Naive B cell (primary cell): ENCODE measurements at regions not wholly inside any gene's neighbourhood (a gene's known extent, or its start where the extent isn't known, plus 50 kb on each side); places are given as distances from the start of the nearest gene placed in this dataset.

ENCODE experiments used
- ATAC-seq, 2 donors: fragments of 150-1000 bp; cut with Tn5 transposase; 2 replicates each; pipeline ENCODE4 v1.10.0; 2021; ENCODE audit warnings: low read depth in 2 of 2, mild to moderate bottlenecking in 2 of 2, moderate library complexity in 2 of 2
- DNase-seq: peaks from one replicate; pipeline ENCODE4 v3.0.0; 2022
- H3K27ac Mint-ChIP-seq, 6 donors: one replicate each; pipeline ENCODE4 v1.8.0; 2020 to 2022; ENCODE audit warnings: mild to moderate bottlenecking in 6 of 6, mixed read lengths in 6 of 6, moderate library complexity in 5 of 6, inconsistent platforms in 2 of 6
- H3K27me3 Mint-ChIP-seq, 3 donors: one replicate each; pipeline ENCODE4 v1.8.0; 2021 to 2022; ENCODE audit warnings: mixed read lengths in 3 of 3, mild to moderate bottlenecking in 1 of 3
- H3K36me3 Mint-ChIP-seq, 2 donors: one replicate each; pipeline ENCODE4 v1.8.0; 2020 to 2022; ENCODE audit warnings: mixed read lengths in 2 of 2, inconsistent platforms in 1 of 2, mild to moderate bottlenecking in 1 of 2
- H3K4me1 Mint-ChIP-seq, 3 donors: one replicate each; pipeline ENCODE4 v1.8.0; 2020 to 2022; ENCODE audit warnings: mixed read lengths in 3 of 3, inconsistent platforms in 1 of 3, mild to moderate bottlenecking in 1 of 3, moderate library complexity in 1 of 3
- H3K4me3 Mint-ChIP-seq, 8 donors: one replicate each; pipeline ENCODE4 v1.8.0; 2020 to 2022; ENCODE audit warnings: mild to moderate bottlenecking in 8 of 8, mixed read lengths in 8 of 8, moderate library complexity in 8 of 8, inconsistent platforms in 2 of 8
- H3K9me3 Mint-ChIP-seq, 7 donors: one replicate each; pipeline ENCODE4 v1.8.0; 2020 to 2022; ENCODE audit warnings: mixed read lengths in 7 of 7, mild to moderate bottlenecking in 5 of 7, inconsistent platforms in 2 of 7, moderate library complexity in 1 of 7

GRCh38 chr2:34012715-34013302 lies 413.7 kb upstream of the FAM98A start:
- no peaks in the 10 kb centered on the region for H3K36me3 Mint-ChIP-seq
- H3K9me3 Mint-ChIP-seq, result peaks cover 0 to 19% (median 5%) of the 10 kb centered on the region in 7 donors
- H3K4me3 Mint-ChIP-seq, result no peak overlapping the region
- H3K27me3 Mint-ChIP-seq, result peaks cover 0 to 14% (median 0%) of the 10 kb centered on the region in 3 donors
- DNase-seq (no peak), ATAC-seq (no peak)
- H3K27ac Mint-ChIP-seq, result no peak overlapping the region
- no peaks in the 10 kb centered on the region for H3K4me1 Mint-ChIP-seq

DNA sequence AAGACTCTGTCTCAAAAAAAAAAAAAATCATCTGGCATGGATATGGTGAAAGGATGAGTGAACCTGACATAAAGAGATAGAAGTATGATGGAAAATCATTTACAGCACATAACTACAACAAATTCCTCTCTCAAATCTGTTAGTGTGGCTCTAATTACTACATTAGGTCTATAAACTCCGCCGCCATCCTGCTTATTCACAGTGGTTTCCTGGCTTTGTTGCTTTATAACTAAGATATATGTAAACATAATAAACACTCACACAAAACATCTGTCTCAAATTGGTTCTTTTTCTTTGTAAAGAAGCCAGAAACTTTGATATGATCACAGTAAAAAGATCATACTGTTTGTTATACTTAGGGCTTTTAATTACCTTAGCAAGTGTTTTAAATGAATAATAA lies 412.6 kb upstream of the FAM98A start:
- no peak for ATAC-seq
- H3K27ac Mint-ChIP-seq, result no peak overlapping the region
- no peak overlapping the region for H3K4me3 Mint-ChIP-seq
- H3K27me3 Mint-ChIP-seq, result peaks cover 0 to 14% (median 0%) of the 10 kb centered on the region in 3 donors
- no peak for DNase-seq
- H3K4me1 Mint-ChIP-seq, result no peaks in the 10 kb centered on the region
- H3K9me3 Mint-ChIP-seq, result peaks cover 0 to 19% (median 5%) of the 10 kb centered on the region in 7 donors
- no peaks in the 10 kb centered on the region for H3K36me3 Mint-ChIP-seq

- Mint-ChIP-seq H3K4me1 (no peaks in the 10 kb centered on the region), H3K9me3 (peaks cover 0 to 4% (median 0%) of the 10 kb centered on the region in 7 donors), H3K36me3 (no peaks in the 10 kb centered on the region), H3K27ac (no peak overlapping the region), H3K4me3 (no peak overlapping the region), H3K27me3 (peaks cover 0 to under 1% (median 0%) of the 10 kb centered on the region in 3 donors)
- DNase-seq, result no peak
- no peak for ATAC-seq
Measured at GRCh38 chr2:34005901-34006300, 406.8 kb upstream of the FAM98A start.

DNA sequence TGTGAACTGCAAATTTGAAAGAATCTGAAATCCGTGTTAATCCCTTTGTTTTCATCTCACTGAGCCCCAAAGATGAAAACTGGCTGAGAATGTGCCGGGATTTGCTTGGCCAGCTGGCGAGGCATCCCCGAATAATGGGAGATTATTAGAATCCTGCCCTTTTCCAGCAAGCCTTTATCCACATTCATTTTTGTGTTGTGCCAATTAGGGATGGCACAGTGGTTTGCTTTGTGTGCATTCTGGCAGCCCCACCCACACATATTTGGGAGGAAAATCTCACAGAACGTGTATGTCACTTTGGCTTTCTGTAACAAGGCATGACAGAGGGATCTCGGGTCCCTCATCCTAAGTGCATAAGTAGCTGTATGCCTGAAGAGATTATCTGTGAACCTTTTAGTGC lies 405.8 kb upstream of the FAM98A start:
- Mint-ChIP-seq H3K4me1 (no peaks in the 10 kb centered on the region), H3K27me3 (no peaks in the 10 kb centered on the region), H3K4me3 (no peak overlapping the region), H3K9me3 (peaks cover 0 to 6% (median 3%) of the 10 kb centered on the region in 7 donors), H3K36me3 (no peaks in the 10 kb centered on the region), H3K27ac (no peak overlapping the region)
- ATAC-seq (no peak), DNase-seq (no peak)

- Mint-ChIP-seq H3K4me1 (no peaks in the 10 kb centered on the region), H3K9me3 (peaks cover 0 to 6% (median 4%) of the 10 kb centered on the region in 7 donors)
Measured at GRCh38 chr2:34003795-34004194, 404.7 kb upstream of the FAM98A start.

GRCh38 chr2:34001557-34001956 lies 402.5 kb upstream of the FAM98A start:
- Mint-ChIP-seq H3K9me3 (peaks cover 11 to 19% (median 16%) of the 10 kb centered on the region in 7 donors), H3K4me1 (no peaks in the 10 kb centered on the region), H3K27ac (no peak overlapping the region), H3K36me3 (peaks cover 6 to 12% of the 10 kb centered on the region in 2 donors), H3K27me3 (no peaks in the 10 kb centered on the region), H3K4me3 (no peak overlapping the region)
- DNase-seq, result no peak
- no peak for ATAC-seq

More at GRCh38 chr2:34003795-34004194, 404.7 kb upstream of the FAM98A start:
- ATAC-seq, result no peak
- no peaks in the 10 kb centered on the region for H3K27me3 Mint-ChIP-seq
- H3K4me3 Mint-ChIP-seq, result no peak overlapping the region
- H3K36me3 Mint-ChIP-seq, result no peaks in the 10 kb centered on the region
- DNase-seq, result no peak
- no peak overlapping the region for H3K27ac Mint-ChIP-seq

- Mint-ChIP-seq H3K4me1 (no peaks in the 10 kb centered on the region), H3K27ac (no peak overlapping the region), H3K9me3 (peaks cover 2 to 14% (median 5%) of the 10 kb centered on the region in 7 donors), H3K27me3 (no peaks in the 10 kb centered on the region), H3K4me3 (no peak overlapping the region), H3K36me3 (no peaks in the 10 kb centered on the region)
- no peak for DNase-seq
- no peak for ATAC-seq
Measured at GRCh38 chr2:33984131-33984530, 385.0 kb upstream of the FAM98A start.

- Mint-ChIP-seq H3K36me3 (no peaks in the 10 kb centered on the region), H3K4me1 (no peaks in the 10 kb centered on the region), H3K27ac (no peak overlapping the region), H3K9me3 (peaks cover 4 to 15% (median 7%) of the 10 kb centered on the region in 7 donors), H3K27me3 (no peaks in the 10 kb centered on the region), H3K4me3 (no peak overlapping the region)
- no peak for ATAC-seq
- DNase-seq, result no peak
Measured at GRCh38 chr2:33978471-33978870, 379.4 kb upstream of the FAM98A start.

GRCh38 chr2:33975498-33975897 lies 376.4 kb upstream of the FAM98A start:
- Mint-ChIP-seq H3K27ac (no peak overlapping the region), H3K9me3 (peaks cover 1 to 15% (median 7%) of the 10 kb centered on the region in 7 donors), H3K4me1 (no peaks in the 10 kb centered on the region), H3K27me3 (no peaks in the 10 kb centered on the region), H3K36me3 (no peaks in the 10 kb centered on the region), H3K4me3 (no peak overlapping the region)
- DNase-seq (no peak), ATAC-seq (no peak)

- no peaks in the 10 kb centered on the region for H3K36me3 Mint-ChIP-seq
- H3K27ac Mint-ChIP-seq, result no peak overlapping the region
- no peaks in the 10 kb centered on the region for H3K27me3 Mint-ChIP-seq
Measured at GRCh38 chr2:33967103-33967502, 368.0 kb upstream of the FAM98A start.

DNA sequence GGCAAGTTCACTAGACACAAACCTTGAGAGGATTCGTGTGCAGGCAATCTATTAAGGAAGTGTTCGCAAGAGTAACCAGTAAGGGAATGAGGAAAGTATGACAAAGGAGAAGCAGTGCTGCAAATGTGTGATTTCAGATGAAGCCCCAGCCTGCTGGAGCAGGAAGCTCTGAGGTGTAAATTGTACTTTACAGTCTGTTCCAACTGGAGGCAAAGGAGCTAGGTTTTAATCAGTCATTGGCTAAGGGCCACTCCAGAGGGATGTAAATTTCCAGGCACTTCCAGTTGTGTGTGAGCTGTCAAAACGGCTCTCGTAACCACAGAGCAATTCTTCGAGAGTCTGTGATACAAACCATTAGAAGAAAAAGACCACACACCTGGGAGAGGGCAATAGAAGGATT lies 359.5 kb upstream of the FAM98A start:
- no peak overlapping the region for H3K27ac Mint-ChIP-seq
- H3K4me1 Mint-ChIP-seq, result no peaks in the 10 kb centered on the region
- H3K9me3 Mint-ChIP-seq, result peaks cover 0 to 4% (median 0%) of the 10 kb centered on the region in 7 donors
- H3K4me3 Mint-ChIP-seq, result no peak overlapping the region
- ATAC-seq, result no peak
- no peak for DNase-seq
- H3K36me3 Mint-ChIP-seq, result no peaks in the 10 kb centered on the region
- H3K27me3 Mint-ChIP-seq, result peaks cover 0 to 7% (median 0%) of the 10 kb centered on the region in 3 donors

More at GRCh38 chr2:33967103-33967502, 368.0 kb upstream of the FAM98A start:
- H3K4me3 Mint-ChIP-seq, result no peak overlapping the region
- H3K4me1 Mint-ChIP-seq, result no peaks in the 10 kb centered on the region
- no peak for ATAC-seq
- H3K9me3 Mint-ChIP-seq, result peaks cover 0 to 3% (median 0%) of the 10 kb centered on the region in 7 donors
- no peak for DNase-seq

DNA sequence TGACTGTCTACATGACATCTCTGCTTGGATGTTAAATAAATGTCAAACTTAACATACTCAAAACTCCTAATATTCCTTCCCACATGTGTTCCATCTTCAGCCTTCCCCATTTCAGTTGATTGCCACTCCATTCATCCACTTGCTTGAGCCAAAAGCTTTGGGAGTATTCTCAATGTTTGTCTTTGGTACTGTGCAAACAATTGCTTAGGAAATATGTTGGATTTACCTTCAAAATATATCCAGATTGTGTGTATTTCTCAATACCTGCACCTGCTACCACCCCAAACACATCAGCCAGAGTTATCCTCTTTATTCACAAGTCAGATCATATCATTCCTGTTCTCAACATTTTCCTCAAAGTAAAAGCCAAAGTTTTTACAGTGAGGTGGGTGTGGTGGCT lies 350.3 kb upstream of the FAM98A start:
- Mint-ChIP-seq H3K36me3 (peaks cover 0 to 3% of the 10 kb centered on the region in 2 donors), H3K4me3 (no peak overlapping the region), H3K4me1 (no peaks in the 10 kb centered on the region), H3K27ac (no peak overlapping the region), H3K9me3 (peaks cover 0 to 13% (median 4%) of the 10 kb centered on the region in 7 donors), H3K27me3 (no peaks in the 10 kb centered on the region)
- no peak for ATAC-seq
- no peak for DNase-seq

- DNase-seq (no peak), ATAC-seq (no peak)
- peaks cover 0 to 3% of the 10 kb centered on the region in 2 donors for H3K36me3 Mint-ChIP-seq
- H3K27ac Mint-ChIP-seq, result no peak overlapping the region
- H3K27me3 Mint-ChIP-seq, result no peaks in the 10 kb centered on the region
- no peaks in the 10 kb centered on the region for H3K4me1 Mint-ChIP-seq
- no peak overlapping the region for H3K4me3 Mint-ChIP-seq
- peaks cover 7 to 13% (median 10%) of the 10 kb centered on the region in 7 donors for H3K9me3 Mint-ChIP-seq
Measured at GRCh38 chr2:33946193-33946592, 347.1 kb upstream of the FAM98A start.

DNA sequence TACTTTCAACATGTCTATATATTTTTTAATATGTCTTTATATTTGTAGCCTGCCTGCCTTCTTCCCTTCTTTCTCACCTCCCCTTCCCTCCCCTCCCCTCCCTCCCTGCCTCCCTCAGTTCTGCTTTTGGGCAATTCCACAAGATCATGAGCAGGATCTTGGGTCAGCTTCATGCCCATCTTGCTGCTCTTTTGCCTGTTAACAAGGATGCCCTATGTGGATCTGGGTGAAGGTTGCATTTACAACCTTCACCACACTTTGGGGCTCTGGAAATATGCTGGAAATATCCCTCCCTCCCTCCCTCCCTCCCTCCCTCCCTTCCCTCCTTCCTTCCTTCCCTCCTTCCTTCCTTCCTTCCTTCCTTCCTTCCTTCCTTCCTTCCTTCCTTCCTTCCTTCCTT lies 334.1 kb upstream of the FAM98A start:
- Mint-ChIP-seq H3K4me3 (no peak overlapping the region), H3K9me3 (peaks cover 0 to 2% (median 0%) of the 10 kb centered on the region in 7 donors), H3K27me3 (no peaks in the 10 kb centered on the region), H3K4me1 (no peaks in the 10 kb centered on the region), H3K36me3 (no peaks in the 10 kb centered on the region), H3K27ac (no peak overlapping the region)
- ATAC-seq (no peak), DNase-seq (no peak)
